ENCODE measurements at regions not wholly inside any gene's neighbourhood (a gene's known extent, or its start where the extent isn't known, plus 50 kb on each side); places are given as distances from the start of the nearest gene placed in this dataset.

DNA sequence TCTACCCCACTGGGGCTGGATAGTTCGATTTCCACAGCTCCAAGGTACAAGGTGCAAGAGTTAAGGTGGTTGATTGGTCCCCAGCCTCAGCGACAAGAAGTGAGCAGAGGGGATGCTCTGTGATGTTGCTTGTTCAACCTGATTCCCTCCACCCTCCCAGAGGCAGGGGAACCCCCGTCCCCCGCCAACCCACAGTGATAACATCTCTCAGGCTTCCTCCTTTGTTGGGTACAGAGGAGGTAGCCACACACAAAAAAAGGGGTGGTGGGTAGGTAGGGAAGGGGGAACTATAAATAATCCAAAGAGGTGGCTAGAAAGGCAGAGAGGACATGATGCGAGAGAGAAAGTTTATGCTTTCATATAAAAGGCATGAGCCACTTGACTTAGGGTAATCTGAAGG, 192.9 kb upstream of the POU3F3 start:
- peaks cover 32% of the 10 kb centered on the region for H3K27me3 ChIP-seq
- no peaks in the 10 kb centered on the region for H3K36me3 ChIP-seq
- H3K4me3 ChIP-seq (ENCODE audit: low read depth in 1 of 2, low read length in 1 of 2), result no peak overlapping the region
- H3K4me1 ChIP-seq (ENCODE audit: control insufficient read depth in 1 of 2, insufficient read depth in 1 of 2, low read depth in 1 of 2, low read length in 1 of 2), result peaks cover 11 to 29% of the 10 kb centered on the region in 2 experiments
- TF ChIP-seq, protein P1, sequence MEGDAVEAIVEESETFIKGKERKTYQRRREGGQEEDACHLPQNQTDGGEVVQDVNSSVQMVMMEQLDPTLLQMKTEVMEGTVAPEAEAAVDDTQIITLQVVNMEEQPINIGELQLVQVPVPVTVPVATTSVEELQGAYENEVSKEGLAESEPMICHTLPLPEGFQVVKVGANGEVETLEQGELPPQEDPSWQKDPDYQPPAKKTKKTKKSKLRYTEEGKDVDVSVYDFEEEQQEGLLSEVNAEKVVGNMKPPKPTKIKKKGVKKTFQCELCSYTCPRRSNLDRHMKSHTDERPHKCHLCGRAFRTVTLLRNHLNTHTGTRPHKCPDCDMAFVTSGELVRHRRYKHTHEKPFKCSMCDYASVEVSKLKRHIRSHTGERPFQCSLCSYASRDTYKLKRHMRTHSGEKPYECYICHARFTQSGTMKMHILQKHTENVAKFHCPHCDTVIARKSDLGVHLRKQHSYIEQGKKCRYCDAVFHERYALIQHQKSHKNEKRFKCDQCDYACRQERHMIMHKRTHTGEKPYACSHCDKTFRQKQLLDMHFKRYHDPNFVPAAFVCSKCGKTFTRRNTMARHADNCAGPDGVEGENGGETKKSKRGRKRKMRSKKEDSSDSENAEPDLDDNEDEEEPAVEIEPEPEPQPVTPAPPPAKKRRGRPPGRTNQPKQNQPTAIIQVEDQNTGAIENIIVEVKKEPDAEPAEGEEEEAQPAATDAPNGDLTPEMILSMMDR (IDR thresholded peaks at IDR 0.05), result no peak
- H3K9me3 ChIP-seq, result no peaks in the 10 kb centered on the region
- no peak overlapping the region for H3K27ac ChIP-seq

- peaks cover 19% of the 10 kb centered on the region for H3K27me3 ChIP-seq
- no peaks in the 10 kb centered on the region for H3K4me1 ChIP-seq (ENCODE audit: control insufficient read depth in 1 of 2, insufficient read depth in 1 of 2, low read depth in 1 of 2, low read length in 1 of 2)
- no peaks in the 10 kb centered on the region for H3K9me3 ChIP-seq
- no peaks in the 10 kb centered on the region for H3K36me3 ChIP-seq
- H3K4me3 ChIP-seq (ENCODE audit: low read depth in 1 of 2, low read length in 1 of 2), result no peak overlapping the region
- no peak overlapping the region for H3K27ac ChIP-seq
- TF ChIP-seq, protein P1 (IDR thresholded peaks at IDR 0.05), result no peak
These were observed 189.2 kb upstream of the POU3F3 start for GRCh38 chr2:104664672-104665071.

GRCh38 chr2:104668631-104669030, 185.3 kb upstream of the POU3F3 start:
- Histone ChIP-seq H3K9me3 (no peaks in the 10 kb centered on the region), H3K4me3 (ENCODE audit: low read depth in 1 of 2, low read length in 1 of 2) (no peak overlapping the region), H3K4me1 (ENCODE audit: control insufficient read depth in 1 of 2, insufficient read depth in 1 of 2, low read depth in 1 of 2, low read length in 1 of 2) (no peaks in the 10 kb centered on the region), H3K27ac (no peak overlapping the region), H3K36me3 (no peaks in the 10 kb centered on the region), H3K27me3 (no peaks in the 10 kb centered on the region)
- TF ChIP-seq, protein P1 (IDR thresholded peaks at IDR 0.05), result no peak

DNA sequence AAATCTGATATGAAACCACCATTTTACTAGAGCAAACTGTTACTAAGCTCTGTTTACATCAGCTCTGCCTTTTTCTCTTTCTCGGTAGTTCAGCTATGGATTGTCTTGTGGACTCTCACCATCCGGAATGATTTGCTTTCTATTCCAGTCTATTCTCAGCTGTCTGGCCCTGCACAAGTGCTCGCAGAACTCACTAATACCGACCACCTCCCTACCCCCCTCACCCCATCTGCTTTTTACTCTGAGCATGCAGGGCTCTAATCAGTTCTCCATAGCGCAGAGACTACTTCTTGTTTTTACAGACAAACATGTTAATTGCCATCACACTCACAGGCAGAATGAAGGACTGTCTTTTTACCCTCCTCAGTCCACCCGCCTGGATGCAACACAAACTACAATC, 180.7 kb upstream of the POU3F3 start:
- no peaks in the 10 kb centered on the region for H3K27me3 ChIP-seq
- H3K4me1 ChIP-seq (ENCODE audit: control insufficient read depth in 1 of 2, insufficient read depth in 1 of 2, low read depth in 1 of 2, low read length in 1 of 2), result no peaks in the 10 kb centered on the region
- H3K9me3 ChIP-seq, result no peaks in the 10 kb centered on the region
- TF ChIP-seq, protein P1 (IDR thresholded peaks at IDR 0.05), result no peak
- H3K36me3 ChIP-seq, result no peaks in the 10 kb centered on the region
- no peak overlapping the region for H3K4me3 ChIP-seq (ENCODE audit: low read depth in 1 of 2, low read length in 1 of 2)
- no peak overlapping the region for H3K27ac ChIP-seq

- H3K27me3 ChIP-seq, result no peaks in the 10 kb centered on the region
- TF ChIP-seq, protein P1 (IDR thresholded peaks at IDR 0.05), result no peak
- H3K27ac ChIP-seq, result no peak overlapping the region
- no peaks in the 10 kb centered on the region for H3K36me3 ChIP-seq
- H3K4me3 ChIP-seq (ENCODE audit: low read depth in 1 of 2, low read length in 1 of 2), result no peak overlapping the region
- H3K4me1 ChIP-seq (ENCODE audit: control insufficient read depth in 1 of 2, insufficient read depth in 1 of 2, low read depth in 1 of 2, low read length in 1 of 2), result no peaks in the 10 kb centered on the region
- H3K9me3 ChIP-seq, result no peaks in the 10 kb centered on the region
These were observed 175.7 kb upstream of the POU3F3 start for GRCh38 chr2:104678181-104678580.

GRCh38 chr2:104685591-104685990, 168.3 kb upstream of the POU3F3 start:
- Histone ChIP-seq H3K4me3 (ENCODE audit: low read depth in 1 of 2, low read length in 1 of 2) (no peak overlapping the region), H3K9me3 (no peaks in the 10 kb centered on the region), H3K27ac (no peak overlapping the region), H3K4me1 (ENCODE audit: control insufficient read depth in 1 of 2, insufficient read depth in 1 of 2, low read depth in 1 of 2, low read length in 1 of 2) (no peaks in the 10 kb centered on the region), H3K36me3 (no peaks in the 10 kb centered on the region), H3K27me3 (no peaks in the 10 kb centered on the region)
- TF ChIP-seq, protein P1 (IDR thresholded peaks at IDR 0.05), result no peak

Measured in neutrophil (primary cell).